ENCODE measurements at regions not wholly inside any gene's neighbourhood (a gene's known extent, or its start where the extent isn't known, plus 50 kb on each side); places are given as distances from the start of the nearest gene placed in this dataset.

DNA sequence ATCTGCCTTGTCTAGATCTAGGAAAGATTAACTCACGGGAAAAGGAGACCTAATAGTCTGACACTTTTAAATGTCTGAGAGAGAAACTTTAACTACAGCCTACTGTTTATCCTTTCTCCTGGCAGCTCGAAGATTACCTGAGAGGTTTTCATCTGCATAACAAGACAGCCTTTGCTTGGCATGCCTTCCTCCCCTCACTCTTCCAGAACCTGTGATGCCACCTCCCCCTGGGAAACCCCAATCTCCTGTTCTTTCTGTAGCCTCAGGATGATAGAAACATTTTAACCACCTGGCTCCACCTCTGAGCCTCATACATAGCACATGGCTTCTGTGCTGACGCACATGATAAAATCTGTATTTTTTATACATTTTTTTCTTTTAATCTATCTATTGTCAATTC lies 420.8 kb downstream of the CNTN6 start:
- DNase-seq (ENCODE audit: low read depth): no peak
- TF ChIP-seq MAX (IDR thresholded peaks at IDR 0.05; ENCODE audit: low read depth, low read length) (no peak), MYC (IDR thresholded peaks at IDR 0.05; ENCODE audit: low read depth, low read length) (no peak)
- H3K4me3 ChIP-seq (ENCODE audit: low read depth, low read length): no peak overlapping the region

DNA sequence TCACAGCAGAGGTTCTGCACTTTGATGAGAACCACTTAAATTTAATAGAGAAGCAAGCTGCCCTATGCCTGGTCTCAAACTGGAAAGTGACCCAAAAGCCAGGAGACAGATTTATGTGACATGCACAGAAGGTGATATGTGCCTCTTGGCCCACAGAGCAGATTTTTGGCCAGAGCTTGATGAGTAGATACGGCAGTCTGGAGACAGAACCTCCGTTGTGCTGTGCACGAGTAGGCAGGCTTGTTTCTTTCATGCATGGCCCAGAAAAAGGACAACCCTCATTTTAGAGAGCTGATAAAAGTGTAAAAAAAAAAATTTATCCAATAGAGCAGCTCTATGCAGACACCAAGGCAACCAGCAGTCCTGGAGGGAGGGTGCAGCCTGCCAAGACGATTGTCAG lies 423.1 kb downstream of the CNTN6 start:
- TF ChIP-seq POLR2A (IDR thresholded peaks at IDR 0.05; ENCODE audit: extremely low read depth, insufficient read length) (no peak), MAX (IDR thresholded peaks at IDR 0.05; ENCODE audit: low read depth, low read length) (no peak), MYC (IDR thresholded peaks at IDR 0.05; ENCODE audit: low read depth, low read length) (no peak)
- TF ChIP-seq, protein P1, sequence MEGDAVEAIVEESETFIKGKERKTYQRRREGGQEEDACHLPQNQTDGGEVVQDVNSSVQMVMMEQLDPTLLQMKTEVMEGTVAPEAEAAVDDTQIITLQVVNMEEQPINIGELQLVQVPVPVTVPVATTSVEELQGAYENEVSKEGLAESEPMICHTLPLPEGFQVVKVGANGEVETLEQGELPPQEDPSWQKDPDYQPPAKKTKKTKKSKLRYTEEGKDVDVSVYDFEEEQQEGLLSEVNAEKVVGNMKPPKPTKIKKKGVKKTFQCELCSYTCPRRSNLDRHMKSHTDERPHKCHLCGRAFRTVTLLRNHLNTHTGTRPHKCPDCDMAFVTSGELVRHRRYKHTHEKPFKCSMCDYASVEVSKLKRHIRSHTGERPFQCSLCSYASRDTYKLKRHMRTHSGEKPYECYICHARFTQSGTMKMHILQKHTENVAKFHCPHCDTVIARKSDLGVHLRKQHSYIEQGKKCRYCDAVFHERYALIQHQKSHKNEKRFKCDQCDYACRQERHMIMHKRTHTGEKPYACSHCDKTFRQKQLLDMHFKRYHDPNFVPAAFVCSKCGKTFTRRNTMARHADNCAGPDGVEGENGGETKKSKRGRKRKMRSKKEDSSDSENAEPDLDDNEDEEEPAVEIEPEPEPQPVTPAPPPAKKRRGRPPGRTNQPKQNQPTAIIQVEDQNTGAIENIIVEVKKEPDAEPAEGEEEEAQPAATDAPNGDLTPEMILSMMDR (IDR thresholded peaks at IDR 0.05; ENCODE audit: low read depth, low read length): no peak
- no peak overlapping the region for H3K4me3 ChIP-seq (ENCODE audit: low read depth, low read length)
- no peak for DNase-seq (ENCODE audit: low read depth)

- H3K4me3 ChIP-seq (ENCODE audit: low read depth, low read length): no peak overlapping the region
- TF ChIP-seq POLR2A (IDR thresholded peaks at IDR 0.05; ENCODE audit: extremely low read depth, insufficient read length): no peak
- TF ChIP-seq MYC (IDR thresholded peaks at IDR 0.05; ENCODE audit: low read depth, low read length): no peak
- no peak for TF ChIP-seq MAX (IDR thresholded peaks at IDR 0.05; ENCODE audit: low read depth, low read length)
- TF ChIP-seq, protein P1 (IDR thresholded peaks at IDR 0.05; ENCODE audit: low read depth, low read length): no peak
- no peak for DNase-seq (ENCODE audit: low read depth)
Measured at GRCh38 chr3:1527786-1528185, 435.0 kb downstream of the CNTN6 start.

DNA sequence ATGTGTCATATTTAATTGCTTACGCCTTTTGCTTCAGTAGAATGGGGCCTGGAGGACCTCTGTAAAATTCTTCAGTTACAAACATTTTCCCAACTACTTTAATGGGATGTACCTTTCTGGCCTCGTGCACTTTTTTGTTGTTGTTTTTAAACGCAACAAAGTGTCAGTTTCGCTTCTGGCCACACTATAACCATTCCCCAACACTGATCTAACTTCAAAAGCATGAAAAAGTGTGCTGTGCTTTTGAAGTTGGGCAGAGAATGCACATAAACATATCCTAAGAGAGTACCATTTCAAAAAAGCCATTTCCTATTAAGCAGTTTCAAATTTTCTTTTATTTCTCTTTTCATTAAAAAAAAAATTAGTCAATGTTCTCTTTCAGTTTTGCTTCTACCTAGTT lies 435.8 kb downstream of the CNTN6 start:
- DNase-seq (ENCODE audit: low read depth): no peak
- no peak overlapping the region for H3K4me3 ChIP-seq (ENCODE audit: low read depth, low read length)
- TF ChIP-seq POLR2A (IDR thresholded peaks at IDR 0.05; ENCODE audit: extremely low read depth, insufficient read length): no peak

GRCh38 chr3:1529676-1530075 lies 436.9 kb downstream of the CNTN6 start:
- TF ChIP-seq MAX (IDR thresholded peaks at IDR 0.05; ENCODE audit: low read depth, low read length) (no peak), MYC (IDR thresholded peaks at IDR 0.05; ENCODE audit: low read depth, low read length) (no peak)

GRCh38 chr3:1531981-1532380 lies 439.2 kb downstream of the CNTN6 start:
- no peak for TF ChIP-seq MAX (IDR thresholded peaks at IDR 0.05; ENCODE audit: low read depth, low read length)
- TF ChIP-seq POLR2A (IDR thresholded peaks at IDR 0.05; ENCODE audit: extremely low read depth, insufficient read length): no peak
- no peak for TF ChIP-seq MYC (IDR thresholded peaks at IDR 0.05; ENCODE audit: low read depth, low read length)
- TF ChIP-seq, protein P1 (IDR thresholded peaks at IDR 0.05; ENCODE audit: low read depth, low read length): no peak
- DNase-seq (ENCODE audit: low read depth): no peak
- no peak overlapping the region for H3K4me3 ChIP-seq (ENCODE audit: low read depth, low read length)

More at GRCh38 chr3:1529676-1530075, 436.9 kb downstream of the CNTN6 start:
- no peak for DNase-seq (ENCODE audit: low read depth)
- no peak overlapping the region for H3K4me3 ChIP-seq (ENCODE audit: low read depth, low read length)

DNA sequence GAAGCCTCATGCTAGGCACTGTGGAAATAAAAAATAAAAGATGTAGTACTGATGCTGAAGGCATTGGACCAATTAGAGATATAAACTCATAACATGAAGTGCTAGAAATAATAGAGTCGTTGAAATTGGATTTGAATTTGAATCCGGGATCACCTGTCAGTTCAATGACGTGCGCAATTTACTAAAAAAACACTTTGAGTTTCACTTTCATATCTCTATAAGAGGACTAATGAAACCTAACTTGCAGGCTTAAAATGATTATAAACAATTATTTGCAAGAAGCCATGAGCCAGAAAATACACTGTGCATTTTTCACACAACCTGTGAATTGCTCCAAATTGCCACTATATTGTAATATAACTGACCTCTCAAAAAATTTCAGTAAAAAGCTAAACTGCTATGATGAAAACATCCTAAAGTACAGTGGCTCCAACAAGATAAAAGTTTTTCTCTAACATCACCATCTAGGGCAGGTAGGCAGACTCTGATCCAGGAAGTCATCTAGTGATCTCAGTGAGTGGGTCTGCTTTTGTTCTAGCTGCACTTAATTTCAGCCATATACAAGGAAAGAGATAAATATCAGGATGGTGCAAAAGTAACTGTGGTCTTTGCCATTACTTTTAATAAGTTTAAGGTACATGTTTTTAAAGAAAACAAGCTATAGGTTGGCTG lies 440.2 kb downstream of the CNTN6 start:
- TF ChIP-seq POLR2A (IDR thresholded peaks at IDR 0.05; ENCODE audit: extremely low read depth, insufficient read length): no peak
- TF ChIP-seq, protein P1 (IDR thresholded peaks at IDR 0.05; ENCODE audit: low read depth, low read length): no peak
- TF ChIP-seq MYC (IDR thresholded peaks at IDR 0.05; ENCODE audit: low read depth, low read length): no peak
- no peak for TF ChIP-seq MAX (IDR thresholded peaks at IDR 0.05; ENCODE audit: low read depth, low read length)
- no peak for DNase-seq (ENCODE audit: low read depth)
- H3K4me3 ChIP-seq (ENCODE audit: low read depth, low read length): no peak overlapping the region
